ENCODE measurements at regions not wholly inside any gene's neighbourhood (a gene's known extent, or its start where the extent isn't known, plus 50 kb on each side); places are given as distances from the start of the nearest gene placed in this dataset.

- ATAC-seq (no peak), DNase-seq (no peak)
- H3K9me3 Mint-ChIP-seq: peaks cover 0 to 7% of the 10 kb centered on the region in 2 donors
- H3K27ac Mint-ChIP-seq: no peak overlapping the region
- peaks cover 25% of the 10 kb centered on the region for H3K27me3 Mint-ChIP-seq
- no peaks in the 10 kb centered on the region for H3K4me1 Mint-ChIP-seq
- H3K4me3 Mint-ChIP-seq: no peak overlapping the region
Observed at GRCh38 chr2:204445149-204445548, 100.1 kb upstream of the PARD3B start.

GRCh38 chr2:204447722-204448121 is 97.6 kb upstream of the PARD3B start:
- Mint-ChIP-seq H3K27ac (no peak overlapping the region), H3K4me3 (no peak overlapping the region), H3K9me3 (peaks cover 0 to 7% of the 10 kb centered on the region in 2 donors), H3K4me1 (no peaks in the 10 kb centered on the region), H3K27me3 (peaks cover 14% of the 10 kb centered on the region)
- DNase-seq (no peak), ATAC-seq (no peak)

- no peak overlapping the region for H3K4me3 Mint-ChIP-seq
- no peak overlapping the region for H3K27ac Mint-ChIP-seq
- peaks cover 0 to 4% of the 10 kb centered on the region in 2 donors for H3K9me3 Mint-ChIP-seq
- no peak for DNase-seq
- H3K27me3 Mint-ChIP-seq: peaks cover 5% of the 10 kb centered on the region
- H3K4me1 Mint-ChIP-seq: no peaks in the 10 kb centered on the region
- ATAC-seq: no peak
Observed at GRCh38 chr2:204449977-204450376, 95.3 kb upstream of the PARD3B start.

GRCh38 chr2:204451766-204452165 is 93.5 kb upstream of the PARD3B start:
- ATAC-seq (no peak), DNase-seq (no peak)
- Mint-ChIP-seq H3K4me3 (no peak overlapping the region), H3K27ac (no peak overlapping the region), H3K4me1 (no peaks in the 10 kb centered on the region), H3K9me3 (no peaks in the 10 kb centered on the region), H3K27me3 (peaks cover under 1% of the 10 kb centered on the region)

GRCh38 chr2:204452464-204453023 is 92.7 kb upstream of the PARD3B start:
- Mint-ChIP-seq H3K4me1 (no peaks in the 10 kb centered on the region), H3K9me3 (no peaks in the 10 kb centered on the region), H3K27me3 (no peaks in the 10 kb centered on the region), H3K27ac (no peak overlapping the region), H3K4me3 (no peak overlapping the region)
- no peak for ATAC-seq
- no peak for DNase-seq

- Mint-ChIP-seq H3K4me1 (no peaks in the 10 kb centered on the region), H3K4me3 (no peak overlapping the region), H3K9me3 (no peaks in the 10 kb centered on the region), H3K27me3 (no peaks in the 10 kb centered on the region), H3K27ac (no peak overlapping the region)
- ATAC-seq: no peak
- DNase-seq: no peak
Observed at GRCh38 chr2:204453730-204454167, 91.5 kb upstream of the PARD3B start.

GRCh38 chr2:204454672-204455380 is 90.4 kb upstream of the PARD3B start:
- ATAC-seq: no peak
- DNase-seq: no peak
- Mint-ChIP-seq H3K27me3 (no peaks in the 10 kb centered on the region), H3K4me1 (no peaks in the 10 kb centered on the region), H3K27ac (no peak overlapping the region), H3K4me3 (no peak overlapping the region), H3K9me3 (no peaks in the 10 kb centered on the region)

- no peaks in the 10 kb centered on the region for H3K4me1 Mint-ChIP-seq
- peaks cover 19% of the 10 kb centered on the region for H3K27me3 Mint-ChIP-seq
- H3K27ac Mint-ChIP-seq: no peak overlapping the region
- H3K9me3 Mint-ChIP-seq: peaks cover 0 to 2% of the 10 kb centered on the region in 2 donors
- H3K4me3 Mint-ChIP-seq: no peak overlapping the region
- DNase-seq: no peak
- no peak for ATAC-seq
Observed at GRCh38 chr2:204468746-204469429, 76.4 kb upstream of the PARD3B start.

- no peak for ATAC-seq
- H3K27me3 Mint-ChIP-seq: peaks cover 19% of the 10 kb centered on the region
- no peak overlapping the region for H3K27ac Mint-ChIP-seq
- H3K4me1 Mint-ChIP-seq: no peaks in the 10 kb centered on the region
- H3K4me3 Mint-ChIP-seq: no peak overlapping the region
- DNase-seq: no peak
- H3K9me3 Mint-ChIP-seq: no peaks in the 10 kb centered on the region
Observed at GRCh38 chr2:204470178-204470620, 75.1 kb upstream of the PARD3B start.

GRCh38 chr2:204470621-204471196 is 74.6 kb upstream of the PARD3B start:
- no peak for DNase-seq
- Mint-ChIP-seq H3K9me3 (no peaks in the 10 kb centered on the region), H3K27me3 (peaks cover 19% of the 10 kb centered on the region), H3K4me1 (no peaks in the 10 kb centered on the region), H3K27ac (no peak overlapping the region), H3K4me3 (no peak overlapping the region)
- ATAC-seq: no peak

GRCh38 chr2:204472375-204472774 is 72.9 kb upstream of the PARD3B start:
- no peaks in the 10 kb centered on the region for H3K9me3 Mint-ChIP-seq
- H3K4me3 Mint-ChIP-seq: no peak overlapping the region
- no peaks in the 10 kb centered on the region for H3K4me1 Mint-ChIP-seq
- peaks cover 19% of the 10 kb centered on the region for H3K27me3 Mint-ChIP-seq
- DNase-seq: no peak
- H3K27ac Mint-ChIP-seq: no peak overlapping the region
- ATAC-seq: no peak

- H3K27me3 Mint-ChIP-seq: peaks cover 19% of the 10 kb centered on the region
- no peaks in the 10 kb centered on the region for H3K4me1 Mint-ChIP-seq
- no peak overlapping the region for H3K4me3 Mint-ChIP-seq
- DNase-seq (no peak), ATAC-seq (no peak)
- no peak overlapping the region for H3K27ac Mint-ChIP-seq
- H3K9me3 Mint-ChIP-seq: no peaks in the 10 kb centered on the region
Observed at GRCh38 chr2:204473224-204473623, 72.1 kb upstream of the PARD3B start.

- H3K27me3 Mint-ChIP-seq: peaks cover 11% of the 10 kb centered on the region
- H3K9me3 Mint-ChIP-seq: no peaks in the 10 kb centered on the region
- no peaks in the 10 kb centered on the region for H3K4me1 Mint-ChIP-seq
- ATAC-seq (no peak), DNase-seq (no peak)
- no peak overlapping the region for H3K27ac Mint-ChIP-seq
- H3K4me3 Mint-ChIP-seq: no peak overlapping the region
Observed at GRCh38 chr2:204475399-204475798, 69.9 kb upstream of the PARD3B start.

GRCh38 chr2:204477358-204477950 is 67.8 kb upstream of the PARD3B start:
- no peak for DNase-seq
- H3K27me3 Mint-ChIP-seq: no peaks in the 10 kb centered on the region
- H3K27ac Mint-ChIP-seq: no peak overlapping the region

GRCh38 chr2:204479557-204479956 is 65.7 kb upstream of the PARD3B start:
- Mint-ChIP-seq H3K4me1 (no peaks in the 10 kb centered on the region), H3K4me3 (no peak overlapping the region), H3K9me3 (no peaks in the 10 kb centered on the region), H3K27me3 (no peaks in the 10 kb centered on the region), H3K27ac (no peak overlapping the region)
- ATAC-seq: peak; percentile 64
- peak in 1 of 2 donors; percentile 18 for DNase-seq

More at GRCh38 chr2:204477358-204477950, 67.8 kb upstream of the PARD3B start:
- ATAC-seq: no peak
- H3K4me3 Mint-ChIP-seq: no peak overlapping the region
- no peaks in the 10 kb centered on the region for H3K4me1 Mint-ChIP-seq
- H3K9me3 Mint-ChIP-seq: no peaks in the 10 kb centered on the region
